Activated CD4-positive, alpha-beta memory T cell treated with anti-CD3 and anti-CD28 coated beads, Interleukin-2, amount 10 ng/mL, durations not matched to agents 7 days and 5 days (primary cell): ENCODE measurements at regions not wholly inside any gene's neighbourhood (a gene's known extent, or its start where the extent isn't known, plus 50 kb on each side); places are given as distances from the start of the nearest gene placed in this dataset.

Experiments used
- CTCF ChIA-PET: fragments of 350-600 bp; sonication (Branson Sonifier 250); formaldehyde crosslinking; loops from one replicate; lab custom pipeline; 2021; ENCODE audit warnings: antibody characterized with exemption, inconsistent platforms; lab: Charles Lee
- POLR2A ChIA-PET: fragments of 350-600 bp; sonication (Branson Sonifier 250); formaldehyde crosslinking; loops from one replicate; lab custom pipeline; 2021; ENCODE audit warnings: antibody characterized with exemption; lab: Charles Lee
- DNase-seq: peaks from one replicate; pipeline ENCODE4 v3.0.0-alpha.2; 2020
- H3K27ac Mint-ChIP-seq: one replicate; pipeline ENCODE4 v1.8.0; 2021; ENCODE audit warnings: mild to moderate bottlenecking, mixed read lengths
- H3K27me3 Mint-ChIP-seq: one replicate; pipeline ENCODE4 v1.8.0; 2021; ENCODE audit warnings: mixed read lengths
- H3K36me3 Mint-ChIP-seq: one replicate; pipeline ENCODE4 v1.8.0; 2021; ENCODE audit warnings: low read depth, mixed read lengths
- H3K4me1 Mint-ChIP-seq: one replicate; pipeline ENCODE4 v1.8.0; 2021; ENCODE audit warnings: mixed read lengths
- H3K4me3 Mint-ChIP-seq: one replicate; pipeline ENCODE4 v1.8.0; 2021; ENCODE audit warnings: mild to moderate bottlenecking, mixed read lengths
- H3K9me3 Mint-ChIP-seq: one replicate; pipeline ENCODE4 v1.8.0; 2021; ENCODE audit warnings: mixed read lengths

DNA sequence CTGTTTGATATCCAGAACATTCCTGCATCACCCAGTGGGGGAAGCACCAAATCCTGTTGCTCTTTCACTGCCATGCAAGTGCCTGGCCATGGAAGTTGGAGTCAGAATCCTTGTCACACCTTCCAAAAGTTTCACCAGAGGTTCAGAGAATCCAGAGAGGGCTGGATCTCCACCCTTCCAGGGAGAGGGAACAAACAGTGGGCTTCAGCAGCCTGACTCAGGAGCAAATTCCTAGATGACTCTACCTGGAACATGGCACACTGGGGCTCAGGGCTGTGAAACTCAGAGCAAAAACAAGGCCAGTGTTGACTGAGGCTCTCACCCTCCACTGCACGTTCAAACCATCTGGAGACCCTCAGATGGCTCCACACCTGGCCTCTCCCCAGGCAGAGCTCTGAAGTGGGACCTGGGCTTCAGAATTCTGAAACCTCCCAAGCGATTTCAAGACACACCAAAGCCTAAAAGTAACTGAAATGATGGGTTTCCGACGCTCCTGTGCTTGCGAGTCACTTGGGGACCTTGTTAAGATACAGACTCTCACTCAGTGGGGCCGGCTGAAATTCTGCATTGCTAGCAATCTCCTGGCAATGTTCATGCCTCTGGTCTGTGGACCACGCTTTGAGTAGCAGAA is 205.9 kb downstream of the AUH start:
- Mint-ChIP-seq H3K4me1 (peaks cover 89% of the 10 kb centered on the region), H3K27me3 (no peaks in the 10 kb centered on the region), H3K4me3 (peak overlapping the region; percentile 21), H3K9me3 (peaks cover 24% of the 10 kb centered on the region), H3K27ac (peak overlapping the region; percentile 83), H3K36me3 (peaks cover 87% of the 10 kb centered on the region)
- ChIA-PET CTCF (no interaction called here), POLR2A (interaction anchor here (1.1 to 1.7 kb wide), 5 partner anchors 9 to 269 kb away, joined by 3 to 7 read pairs (median 4); no protein-coding TSS in a partner anchor)
- DNase-seq = no peak

DNA sequence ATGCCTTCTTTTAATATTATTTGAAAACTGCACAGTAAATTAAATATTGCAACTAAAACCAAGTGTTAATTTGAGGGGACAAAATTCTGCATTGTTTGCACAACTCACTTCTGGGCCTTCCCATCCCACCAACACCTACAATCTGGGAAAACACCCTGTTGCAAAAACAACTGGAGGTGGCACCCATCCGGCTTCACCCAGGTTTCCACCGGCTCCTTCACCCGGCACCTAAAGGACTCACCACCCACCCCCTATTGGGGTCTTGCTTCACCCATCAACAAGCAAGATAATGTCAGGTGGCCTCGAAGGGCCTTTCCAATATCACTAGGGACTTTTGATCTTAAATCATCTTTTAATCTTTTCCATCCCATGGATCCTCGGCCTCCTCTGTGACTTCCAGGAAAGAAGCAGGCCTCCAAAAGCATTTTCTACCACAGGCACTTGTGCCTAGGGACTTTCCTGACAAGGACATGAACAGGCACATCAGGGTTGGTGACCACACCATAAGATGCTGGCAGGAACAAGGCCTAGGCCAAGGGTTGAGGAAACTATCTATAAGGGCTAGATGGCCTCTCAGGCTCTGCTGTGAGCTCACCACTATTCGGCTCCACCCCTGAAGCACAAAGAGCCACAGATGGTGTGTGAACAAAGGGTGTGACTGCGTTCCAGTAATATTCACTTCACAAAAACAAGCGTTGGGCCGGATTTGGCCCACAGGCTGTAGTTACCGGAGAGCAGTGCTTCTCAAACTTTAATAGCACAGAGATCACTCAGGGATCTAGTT is 205.1 kb downstream of the AUH start:
- ChIA-PET CTCF (no interaction called here), POLR2A (interaction anchor here (1.0 to 10.6 kb wide), 7 partner anchors 10 to 267 kb away, joined by 3 to 167 read pairs (median 3); partner anchors contain the start of gene NFIL3)
- Mint-ChIP-seq H3K9me3 (peaks cover 24% of the 10 kb centered on the region), H3K4me3 (peak overlapping the region; percentile 21), H3K27me3 (no peaks in the 10 kb centered on the region), H3K4me1 (peaks cover 89% of the 10 kb centered on the region), H3K27ac (peak overlapping the region; percentile 83), H3K36me3 (peaks cover 87% of the 10 kb centered on the region)
- DNase-seq = peak; percentile 48

DNA sequence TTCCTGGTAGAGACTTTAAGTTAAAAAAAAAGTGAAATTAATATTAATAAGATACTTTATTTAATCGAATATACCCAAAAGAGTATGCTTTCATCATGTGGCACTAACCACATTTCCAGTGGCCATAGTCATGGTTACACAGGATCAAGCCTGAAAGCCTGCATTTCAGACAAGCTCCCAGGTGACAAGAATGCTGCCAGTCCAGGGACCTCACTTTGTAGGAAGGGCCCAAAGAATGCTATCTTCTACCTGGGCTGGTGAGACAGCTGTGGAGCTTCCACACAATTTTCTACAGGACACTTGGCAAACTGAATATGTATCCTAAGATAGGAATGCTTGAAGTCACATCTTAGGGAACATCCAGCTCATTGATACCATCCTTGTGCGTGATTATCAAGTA is 203.8 kb downstream of the AUH start:
- POLR2A ChIA-PET = interaction anchor here (0.7 to 10.6 kb wide), 7 partner anchors 11 to 266 kb away, joined by 3 to 167 read pairs (median 5); partner anchors contain the start of gene NFIL3
- Mint-ChIP-seq H3K36me3 (peaks cover 86% of the 10 kb centered on the region), H3K27ac (peak overlapping the region; percentile 70)

DNA sequence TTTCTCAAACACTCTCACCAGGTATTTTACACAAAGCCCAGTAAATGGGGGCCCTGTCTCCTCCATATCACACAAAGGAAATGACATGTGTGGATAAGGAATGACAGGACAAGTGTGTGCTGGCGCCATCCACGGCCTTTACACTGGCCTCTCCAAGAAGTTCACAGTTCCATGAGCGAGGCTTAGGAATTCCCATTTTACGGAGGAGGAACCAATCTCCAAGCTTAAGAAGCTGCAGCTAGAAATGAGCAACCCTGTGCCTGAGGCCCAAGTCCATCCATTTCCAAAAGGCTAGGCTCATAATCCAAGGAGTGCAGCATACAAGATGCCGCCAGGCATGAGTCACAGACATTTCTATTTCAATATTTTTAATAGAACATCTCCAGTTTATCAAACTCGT is 203.4 kb downstream of the AUH start:
- H3K27ac Mint-ChIP-seq = peak overlapping the region; percentile 70
- CTCF ChIA-PET = interaction anchor here (1.1 to 2.4 kb wide), 2 partner anchors 27 to 95 kb away, joined by 3 to 7 read pairs; no protein-coding TSS in a partner anchor
- no peaks in the 10 kb centered on the region for H3K27me3 Mint-ChIP-seq

More for the DNA sequence above, 203.8 kb downstream of the AUH start:
- no peaks in the 10 kb centered on the region for H3K27me3 Mint-ChIP-seq
- peaks cover 89% of the 10 kb centered on the region for H3K4me1 Mint-ChIP-seq
- H3K9me3 Mint-ChIP-seq = peaks cover 16% of the 10 kb centered on the region
- CTCF ChIA-PET = interaction anchor here (2.4 kb wide), 1 partner anchor 96 kb away, joined by 7 read pairs; no protein-coding TSS in a partner anchor
- no peak for DNase-seq
- H3K4me3 Mint-ChIP-seq = peak overlapping the region; percentile 41

DNA sequence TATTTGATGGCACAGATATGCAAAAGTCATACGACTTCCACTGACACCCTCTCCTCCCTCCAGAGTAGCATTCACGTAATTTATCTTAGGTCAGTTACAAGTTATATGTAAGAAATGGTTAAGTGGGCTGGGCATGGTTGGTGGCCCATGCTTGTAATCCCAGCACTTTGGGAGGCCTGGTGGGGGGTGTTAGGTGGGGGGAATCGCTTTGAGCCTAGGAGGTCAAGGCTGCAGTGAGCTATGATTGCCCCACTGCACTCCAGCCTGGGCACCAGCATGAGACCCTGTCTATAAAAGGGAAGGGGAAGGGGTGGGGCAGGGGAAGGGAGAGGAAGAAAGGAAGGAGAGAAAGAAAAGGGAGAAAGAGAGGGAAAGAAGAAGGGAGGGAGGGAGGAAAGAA is 202.8 kb downstream of the AUH start:
- peak overlapping the region; percentile 74 for H3K27ac Mint-ChIP-seq
- CTCF ChIA-PET = interaction anchor here (1.1 to 2.4 kb wide), 2 partner anchors 27 to 95 kb away, joined by 3 to 7 read pairs; no protein-coding TSS in a partner anchor
- H3K4me1 Mint-ChIP-seq = peaks cover 90% of the 10 kb centered on the region
- H3K9me3 Mint-ChIP-seq = peaks cover 12% of the 10 kb centered on the region
- H3K36me3 Mint-ChIP-seq = peaks cover 79% of the 10 kb centered on the region
- DNase-seq = no peak
- H3K27me3 Mint-ChIP-seq = no peaks in the 10 kb centered on the region
- POLR2A ChIA-PET = interaction anchor here (0.5 to 10.6 kb wide), 8 partner anchors 9 to 201 kb away, joined by 3 to 346 read pairs (median 4); no protein-coding TSS in a partner anchor
- peak overlapping the region; percentile 74 for H3K4me3 Mint-ChIP-seq

More for the DNA sequence above, 203.4 kb downstream of the AUH start:
- peaks cover 14% of the 10 kb centered on the region for H3K9me3 Mint-ChIP-seq
- peak overlapping the region; percentile 41 for H3K4me3 Mint-ChIP-seq
- H3K36me3 Mint-ChIP-seq = peaks cover 85% of the 10 kb centered on the region
- DNase-seq = no peak
- POLR2A ChIA-PET = interaction anchor here (0.7 to 10.6 kb wide), 7 partner anchors 11 to 266 kb away, joined by 3 to 167 read pairs (median 5); partner anchors contain the start of gene NFIL3
- H3K4me1 Mint-ChIP-seq = peaks cover 89% of the 10 kb centered on the region

DNA sequence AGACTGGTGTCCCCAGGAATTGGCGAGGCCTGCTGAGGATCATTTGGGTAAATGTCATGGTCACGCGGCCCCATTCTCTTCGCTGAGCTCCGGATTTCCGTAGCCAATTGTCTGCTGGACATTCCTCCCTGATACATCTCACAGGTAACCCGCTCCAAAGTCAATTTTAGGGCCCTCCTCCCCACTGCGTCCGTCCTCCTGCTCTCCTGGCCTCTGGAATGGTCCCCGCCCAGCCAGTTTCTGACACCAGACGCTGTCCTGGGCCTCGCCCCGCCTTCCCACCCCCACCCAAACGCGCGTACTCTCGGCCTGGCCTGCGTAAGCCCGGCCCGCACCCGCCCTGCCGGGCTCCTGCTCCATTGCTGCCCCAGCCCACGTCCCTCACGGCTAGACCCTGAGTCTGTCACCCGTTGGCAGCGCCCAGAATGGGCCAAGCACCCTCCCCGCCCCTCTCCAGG is 202.0 kb downstream of the AUH start:
- H3K36me3 Mint-ChIP-seq = peaks cover 71% of the 10 kb centered on the region
- H3K27ac Mint-ChIP-seq = peak overlapping the region; percentile 74
- CTCF ChIA-PET = interaction anchor here (1.1 to 2.4 kb wide), 2 partner anchors 28 to 94 kb away, joined by 3 to 7 read pairs; no protein-coding TSS in a partner anchor
- no peaks in the 10 kb centered on the region for H3K27me3 Mint-ChIP-seq
- peaks cover 91% of the 10 kb centered on the region for H3K4me1 Mint-ChIP-seq
- peak overlapping the region; percentile 74 for H3K4me3 Mint-ChIP-seq
- POLR2A ChIA-PET = interaction anchor here (0.5 to 10.6 kb wide), 9 partner anchors 10 to 264 kb away, joined by 3 to 346 read pairs (median 4); partner anchors contain the start of gene NFIL3
- no peak for DNase-seq
- peaks cover 11% of the 10 kb centered on the region for H3K9me3 Mint-ChIP-seq

DNA sequence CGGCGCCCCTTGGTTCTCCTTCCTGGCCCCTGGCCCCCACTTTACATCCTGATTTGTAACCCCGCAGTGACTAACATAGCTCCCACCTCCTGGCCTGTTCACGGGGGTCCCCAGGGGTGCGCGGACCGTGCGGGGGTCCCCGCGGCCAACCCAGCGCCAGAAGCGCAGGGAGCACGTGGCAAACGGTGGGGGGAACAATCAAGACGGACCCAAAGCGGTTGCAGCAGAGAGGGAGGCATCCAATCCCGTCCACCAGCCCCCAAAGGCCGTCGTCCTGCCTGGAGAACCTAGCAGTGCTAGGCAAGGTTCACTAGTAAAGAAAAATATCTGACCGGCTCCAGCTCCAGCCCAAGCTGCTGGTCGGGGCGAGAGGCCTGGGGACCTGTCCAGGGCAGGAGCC is 201.5 kb downstream of the AUH start:
- peak overlapping the region; percentile 74 for H3K4me3 Mint-ChIP-seq
- H3K27ac Mint-ChIP-seq = no peak overlapping the region
- H3K27me3 Mint-ChIP-seq = no peaks in the 10 kb centered on the region
- H3K36me3 Mint-ChIP-seq = peaks cover 70% of the 10 kb centered on the region
- DNase-seq = no peak
- ChIA-PET POLR2A (interaction anchor here (0.6 to 10.6 kb wide), 8 partner anchors 10 to 264 kb away, joined by 3 to 346 read pairs (median 5); partner anchors contain the start of gene NFIL3), CTCF (interaction anchor here (2.1 to 2.4 kb wide), 2 partner anchors 71 to 93 kb away, joined by 6 to 7 read pairs; no protein-coding TSS in a partner anchor)
- peaks cover 6% of the 10 kb centered on the region for H3K9me3 Mint-ChIP-seq
- H3K4me1 Mint-ChIP-seq = peaks cover 91% of the 10 kb centered on the region

DNA sequence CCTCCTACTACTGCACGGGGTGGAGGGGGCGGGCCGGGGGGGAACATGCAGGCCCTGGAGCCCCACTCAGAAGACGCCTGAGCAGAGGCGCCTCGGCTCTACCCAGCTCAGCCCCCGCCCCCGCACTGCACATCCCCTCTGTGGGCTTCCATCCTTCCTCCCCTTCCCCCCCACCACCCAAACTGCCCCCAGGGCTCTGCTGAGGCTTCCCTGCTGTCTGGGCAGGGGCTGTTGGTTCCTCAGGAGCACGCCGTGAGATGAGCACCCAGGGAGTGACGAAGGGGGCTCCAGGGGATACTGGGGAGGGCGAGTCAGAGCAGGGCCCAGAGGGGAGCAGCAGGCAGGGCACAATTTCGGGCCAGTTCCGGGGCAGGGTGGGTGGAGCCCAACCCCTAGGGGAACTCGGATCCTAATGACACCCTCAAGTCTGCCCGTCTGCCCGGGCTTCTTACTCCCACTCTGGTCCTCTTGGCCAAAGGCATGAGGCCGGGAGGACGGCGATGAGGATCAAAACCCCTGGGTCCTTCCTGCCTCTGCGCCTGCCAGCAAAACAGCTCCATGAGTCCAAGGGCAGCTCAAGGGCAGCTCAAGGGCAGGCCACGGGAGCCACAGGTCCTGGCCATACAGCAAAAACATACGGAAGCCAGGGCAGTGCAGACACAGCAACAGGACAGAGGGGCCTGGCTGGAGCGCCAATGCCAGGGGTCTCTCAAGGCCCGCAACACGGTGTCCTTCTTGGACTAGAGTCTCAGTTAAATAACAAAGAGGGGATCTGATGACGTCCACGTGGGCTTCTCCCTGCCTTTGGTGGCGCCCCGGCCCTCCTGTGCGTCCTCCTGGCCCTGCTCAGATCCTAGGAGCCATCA is 200.9 kb downstream of the AUH start:
- H3K36me3 Mint-ChIP-seq = peaks cover 66% of the 10 kb centered on the region
- ChIA-PET CTCF (interaction anchor here (0.8 to 2.1 kb wide), 4 partner anchors 10 to 266 kb away, joined by 3 to 13 read pairs (median 6); no protein-coding TSS in a partner anchor), POLR2A (interaction anchor here (1.4 to 10.6 kb wide), 9 partner anchors 11 to 263 kb away, joined by 4 to 346 read pairs (median 7); partner anchors contain the start of gene NFIL3)
- H3K4me3 Mint-ChIP-seq = peak overlapping the region; percentile 88
- H3K27ac Mint-ChIP-seq = peak overlapping the region; percentile 94
- H3K9me3 Mint-ChIP-seq = peaks cover 5% of the 10 kb centered on the region
- peaks cover 89% of the 10 kb centered on the region for H3K4me1 Mint-ChIP-seq
- no peaks in the 10 kb centered on the region for H3K27me3 Mint-ChIP-seq
- DNase-seq = no peak

DNA sequence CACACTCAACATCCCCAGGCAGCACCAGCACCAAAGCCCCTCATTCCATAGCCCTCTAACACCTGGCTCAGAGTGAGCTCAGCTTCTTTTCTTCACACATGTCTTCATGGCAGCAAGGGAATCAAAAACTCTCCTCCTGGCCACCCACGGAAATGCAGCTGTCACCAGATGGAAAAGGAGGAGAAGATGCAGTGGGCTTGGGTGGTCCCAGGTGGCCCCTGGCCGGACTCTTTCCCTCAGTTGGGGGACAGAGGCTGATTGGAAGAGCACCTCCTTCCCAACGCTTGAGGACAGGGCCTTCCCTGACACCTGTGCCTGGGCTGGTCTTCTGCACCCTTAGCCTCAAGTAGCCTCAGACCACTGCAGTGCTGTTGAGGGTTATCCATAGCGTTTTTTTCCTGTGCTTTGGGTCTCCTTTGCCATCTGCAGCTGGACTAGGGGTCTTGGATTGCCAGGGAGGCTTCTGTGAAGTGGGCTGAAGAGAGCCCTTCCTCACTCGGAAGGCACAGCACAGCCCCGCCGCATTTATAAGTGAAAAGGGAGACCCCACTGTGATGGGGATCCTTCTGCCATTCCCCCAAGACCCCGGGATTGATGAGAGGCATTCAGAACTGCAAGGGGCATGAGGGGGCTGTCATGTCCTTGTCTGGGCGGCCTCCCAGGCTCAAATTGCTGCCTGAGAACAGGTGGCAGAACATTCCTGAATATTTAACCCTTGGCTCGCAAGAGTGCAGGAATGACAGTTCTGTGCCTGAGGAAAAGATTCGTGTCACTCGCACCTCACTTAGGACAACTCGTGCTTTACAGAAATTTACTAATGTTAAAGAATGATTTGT is 200.0 kb downstream of the AUH start:
- ChIA-PET CTCF (interaction anchor here (0.7 to 4.1 kb wide), 6 partner anchors 10 to 265 kb away, joined by 3 to 26 read pairs (median 6); no protein-coding TSS in a partner anchor), POLR2A (interaction anchor here (0.6 to 10.6 kb wide), 20 partner anchors 12 to 262 kb away, joined by 3 to 346 read pairs (median 11); partner anchors contain the start of genes AUH and NFIL3)
- Mint-ChIP-seq H3K4me1 (peaks cover 87% of the 10 kb centered on the region), H3K27me3 (no peaks in the 10 kb centered on the region), H3K27ac (peak overlapping the region; percentile 94), H3K9me3 (no peaks in the 10 kb centered on the region), H3K4me3 (peak overlapping the region; percentile 88), H3K36me3 (peaks cover 57% of the 10 kb centered on the region)
- no peak for DNase-seq

DNA sequence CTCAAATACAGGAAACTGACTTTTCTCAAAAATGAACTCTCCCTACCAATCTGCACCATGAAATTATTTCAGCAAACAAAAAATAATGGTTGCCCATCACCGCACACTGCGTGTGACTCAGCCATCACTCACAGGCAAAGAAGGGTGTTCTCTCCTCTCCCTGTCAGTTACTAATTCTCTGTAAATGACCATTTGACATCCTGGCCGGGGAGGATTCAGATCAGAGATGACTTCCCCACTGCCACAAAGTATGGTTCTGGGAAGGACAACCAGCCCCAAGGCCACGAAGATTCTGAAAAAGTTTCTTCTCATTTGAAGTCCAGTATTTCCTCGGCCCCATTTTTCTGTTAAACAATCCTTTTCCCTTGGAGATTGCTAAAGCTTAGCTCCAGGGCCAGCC is 199.4 kb downstream of the AUH start:
- peaks cover 86% of the 10 kb centered on the region for H3K4me1 Mint-ChIP-seq
- no peaks in the 10 kb centered on the region for H3K9me3 Mint-ChIP-seq
- H3K27me3 Mint-ChIP-seq = no peaks in the 10 kb centered on the region
- peak overlapping the region; percentile 88 for H3K4me3 Mint-ChIP-seq
- H3K36me3 Mint-ChIP-seq = peaks cover 57% of the 10 kb centered on the region
- DNase-seq = peak; percentile 52
- peak overlapping the region; percentile 94 for H3K27ac Mint-ChIP-seq
- CTCF ChIA-PET = interaction anchor here (0.7 to 4.1 kb wide), 4 partner anchors 11 to 259 kb away, joined by 5 to 26 read pairs (median 7); no protein-coding TSS in a partner anchor
- POLR2A ChIA-PET = interaction anchor here (0.6 to 10.6 kb wide), 20 partner anchors 12 to 262 kb away, joined by 3 to 346 read pairs (median 13); partner anchors contain the start of genes AUH and NFIL3
